HUES6 (cell line): ENCODE measurements at regions not wholly inside any gene's neighbourhood (a gene's known extent, or its start where the extent isn't known, plus 50 kb on each side); places are given as distances from the start of the nearest gene placed in this dataset.

ENCODE experiments used
- H3K27ac ChIP-seq: 2 replicates; pipeline ENCODE4 v1.7.0; 2013; ENCODE audit warnings: low read depth, mild to moderate bottlenecking, low read length, inconsistent platforms
- H3K27me3 ChIP-seq: 2 replicates; pipeline ENCODE4 v1.6.1; 2013; ENCODE audit warnings: low read length; ENCODE audit not compliant: control insufficient read depth, insufficient read depth
- H3K36me3 ChIP-seq: 2 replicates; pipeline ENCODE4 v1.6.1; 2013; ENCODE audit warnings: low read length; ENCODE audit not compliant: control insufficient read depth, insufficient read depth
- H3K4me1 ChIP-seq: 2 replicates; pipeline ENCODE4 v1.6.1; 2013; ENCODE audit warnings: low read length; ENCODE audit not compliant: control insufficient read depth, insufficient read depth
- H3K4me3 ChIP-seq: 2 replicates; pipeline ENCODE4 v1.5.1; 2013; ENCODE audit warnings: low read depth, low read length
- H3K9ac ChIP-seq: one replicate; pipeline ENCODE4 v1.6.1; 2013; ENCODE audit warnings: mild to moderate bottlenecking, low read length
- H3K9me3 ChIP-seq: 2 replicates; pipeline ENCODE4 v1.6.1; 2013; ENCODE audit warnings: low read depth, low read length; ENCODE audit not compliant: control insufficient read depth, insufficient read depth

DNA sequence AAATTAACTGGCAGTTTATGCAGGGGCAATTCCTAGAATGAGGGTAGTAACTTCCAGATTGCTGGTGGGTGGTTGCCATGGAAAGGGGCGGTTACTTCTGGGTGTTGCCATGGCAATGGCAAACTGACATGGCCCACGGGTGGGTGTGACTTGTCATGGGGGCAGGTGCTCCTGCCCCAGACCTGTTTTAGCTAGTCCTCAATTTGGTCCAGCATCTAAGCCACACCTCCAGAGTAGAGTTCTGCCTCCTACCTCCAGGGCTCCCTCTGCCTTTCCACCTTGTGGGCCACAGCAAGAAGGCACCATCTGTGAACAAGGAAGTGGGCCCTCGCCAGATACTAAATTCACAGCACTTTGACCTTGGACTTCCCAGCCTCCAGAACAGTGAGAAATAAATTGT, 148.7 kb downstream of the TFCP2L1 start:
- Histone ChIP-seq H3K27me3 (no peaks in the 10 kb centered on the region), H3K9me3 (peaks cover 10% of the 10 kb centered on the region; the same call in 1 of the 2 replicates), H3K4me3 (no peak overlapping the region), H3K4me1 (peaks cover 18% of the 10 kb centered on the region), H3K27ac (no peak overlapping the region), H3K9ac (no peak overlapping the region), H3K36me3 (no peaks in the 10 kb centered on the region)

DNA sequence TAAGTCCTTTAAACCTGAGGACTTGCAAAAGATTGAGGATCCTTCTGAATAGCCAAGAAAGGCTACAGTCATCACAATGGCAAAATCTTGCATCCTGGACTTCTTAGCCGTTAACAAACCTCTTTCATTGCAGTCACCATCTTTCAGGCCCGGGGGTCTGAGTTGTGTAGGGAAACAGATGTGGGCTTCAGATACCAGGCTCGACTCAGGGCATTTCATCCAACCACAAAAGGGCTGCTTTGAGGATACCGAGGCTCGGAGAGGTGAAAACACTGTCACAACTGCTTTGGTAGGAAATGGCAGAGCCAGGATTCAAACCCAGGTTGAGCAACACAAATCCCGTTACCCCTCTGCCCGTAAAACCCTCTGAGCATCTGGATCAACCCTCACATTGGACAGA, 147.4 kb downstream of the TFCP2L1 start:
- Histone ChIP-seq H3K4me1 (peaks cover 8% of the 10 kb centered on the region), H3K4me3 (no peak overlapping the region), H3K27ac (no peak overlapping the region), H3K9ac (no peak overlapping the region), H3K27me3 (no peaks in the 10 kb centered on the region), H3K9me3 (peaks cover 10% of the 10 kb centered on the region; the same call in 1 of the 2 replicates), H3K36me3 (no peaks in the 10 kb centered on the region)

DNA sequence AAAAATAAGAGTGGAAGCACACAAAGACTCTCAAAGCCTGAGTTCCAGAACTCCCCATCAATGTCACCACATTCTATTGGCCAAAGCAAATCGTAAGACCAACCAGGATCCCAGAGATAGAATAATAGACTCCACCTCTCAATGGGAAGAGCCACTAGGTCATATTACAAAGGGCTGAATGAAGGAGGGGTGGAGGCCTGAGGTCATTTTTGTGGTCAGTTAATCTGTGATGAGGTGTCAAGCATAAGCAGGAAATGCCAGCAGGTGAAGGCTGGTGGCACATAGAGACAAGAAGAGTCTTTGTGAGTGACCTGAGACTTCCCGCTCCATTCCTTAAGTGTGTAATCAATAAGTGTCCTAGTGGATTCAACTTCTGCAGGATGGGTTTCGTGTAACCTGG, 144.3 kb downstream of the TFCP2L1 start:
- Histone ChIP-seq H3K9me3 (peaks cover 10% of the 10 kb centered on the region; the same call in 1 of the 2 replicates), H3K4me1 (no peaks in the 10 kb centered on the region)

DNA sequence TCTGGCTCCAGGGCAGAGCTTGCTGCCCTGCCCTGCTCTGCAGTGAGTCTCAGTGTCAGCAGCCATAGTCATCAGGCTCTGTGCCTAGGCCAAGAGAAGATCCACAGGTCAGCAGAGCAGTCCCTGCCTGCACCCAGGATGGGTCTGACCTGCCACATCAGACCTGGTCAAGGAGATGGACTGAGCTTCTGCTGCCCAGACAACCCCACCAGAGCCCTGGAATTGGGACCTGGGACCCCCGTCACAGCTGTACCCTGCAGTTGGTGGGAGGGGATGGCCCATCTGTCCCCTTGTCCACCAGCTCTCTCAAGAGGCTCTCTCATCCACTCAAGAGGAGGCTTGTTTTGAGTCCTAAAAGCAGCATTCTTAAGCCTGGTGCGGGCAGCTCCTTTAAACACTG, 142.6 kb downstream of the TFCP2L1 start:
- Histone ChIP-seq H3K27me3 (no peaks in the 10 kb centered on the region), H3K36me3 (no peaks in the 10 kb centered on the region), H3K9me3 (peaks cover 10% of the 10 kb centered on the region; the same call in 1 of the 2 replicates), H3K9ac (no peak overlapping the region), H3K4me3 (no peak overlapping the region), H3K27ac (no peak overlapping the region), H3K4me1 (no peaks in the 10 kb centered on the region)

More for the DNA sequence above, 144.3 kb downstream of the TFCP2L1 start:
- Histone ChIP-seq H3K4me3 (no peak overlapping the region), H3K27ac (no peak overlapping the region), H3K27me3 (no peaks in the 10 kb centered on the region), H3K9ac (no peak overlapping the region), H3K36me3 (no peaks in the 10 kb centered on the region)

DNA sequence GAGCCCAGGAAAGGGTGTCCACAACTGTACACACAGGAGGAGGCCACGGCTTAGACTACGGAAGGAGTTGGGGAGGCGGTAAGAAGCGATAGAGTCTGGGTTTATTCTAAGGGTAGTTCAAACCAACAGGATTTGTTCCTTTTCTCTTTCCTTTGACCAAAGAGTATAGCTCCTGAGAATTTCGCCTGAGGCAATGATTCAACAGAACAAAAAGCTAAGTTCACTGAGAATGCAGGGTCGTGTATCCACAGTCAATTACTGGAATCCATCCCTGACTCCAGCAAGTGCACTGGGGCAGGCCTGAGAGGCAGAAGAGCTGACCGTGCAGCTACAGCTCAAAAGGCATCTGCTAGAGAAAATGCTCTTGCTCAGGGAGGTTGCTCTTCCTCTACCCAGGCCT, 140.9 kb downstream of the TFCP2L1 start:
- Histone ChIP-seq H3K36me3 (no peaks in the 10 kb centered on the region), H3K9me3 (peaks cover 10% of the 10 kb centered on the region; the same call in 1 of the 2 replicates), H3K27me3 (no peaks in the 10 kb centered on the region), H3K9ac (no peak overlapping the region), H3K27ac (no peak overlapping the region), H3K4me1 (no peaks in the 10 kb centered on the region), H3K4me3 (no peak overlapping the region)

DNA sequence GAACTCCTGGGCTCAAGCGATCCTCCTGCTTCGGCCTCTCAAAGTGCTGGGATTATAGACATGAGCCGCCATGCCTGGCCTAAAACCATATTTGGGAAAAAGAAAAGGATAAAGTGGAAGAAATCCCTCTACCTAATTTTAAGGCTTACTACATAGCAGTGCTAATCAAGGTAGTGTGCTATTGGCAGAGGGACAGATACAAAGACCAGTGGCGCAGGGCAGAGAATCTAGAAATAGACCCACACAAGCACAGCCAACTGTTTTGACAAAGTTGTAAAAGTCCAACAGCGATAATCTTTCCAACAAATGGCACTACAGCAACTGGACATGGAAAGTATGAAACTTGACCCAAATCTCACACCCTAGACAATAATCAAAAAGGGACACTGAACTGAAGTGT, 138.4 kb downstream of the TFCP2L1 start:
- Histone ChIP-seq H3K9ac (no peak overlapping the region), H3K9me3 (no peaks in the 10 kb centered on the region; the same call in 1 of the 2 replicates), H3K4me3 (no peak overlapping the region), H3K4me1 (no peaks in the 10 kb centered on the region), H3K27me3 (no peaks in the 10 kb centered on the region), H3K36me3 (no peaks in the 10 kb centered on the region), H3K27ac (no peak overlapping the region)

DNA sequence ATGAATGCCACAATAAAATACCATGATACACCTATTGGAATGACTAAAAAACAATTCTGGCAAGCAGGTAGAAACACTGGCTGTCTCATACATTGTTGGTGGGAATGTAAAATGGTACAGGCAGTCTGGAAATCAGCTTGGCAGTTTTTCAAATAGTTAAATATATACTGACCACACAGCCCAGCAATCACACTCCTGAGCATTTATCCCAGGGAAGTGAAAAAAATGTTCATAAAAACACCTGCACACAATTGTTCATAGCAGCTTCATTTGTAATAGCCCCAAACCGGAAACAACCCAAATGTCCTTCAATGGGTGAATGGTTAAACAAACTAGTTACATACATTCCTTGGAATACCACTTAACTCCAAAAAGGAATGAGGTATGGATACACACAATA, 137.2 kb downstream of the TFCP2L1 start:
- Histone ChIP-seq H3K4me1 (no peaks in the 10 kb centered on the region), H3K4me3 (no peak overlapping the region), H3K9me3 (no peaks in the 10 kb centered on the region; the same call in 1 of the 2 replicates), H3K27me3 (no peaks in the 10 kb centered on the region), H3K27ac (no peak overlapping the region), H3K36me3 (no peaks in the 10 kb centered on the region), H3K9ac (no peak overlapping the region)

DNA sequence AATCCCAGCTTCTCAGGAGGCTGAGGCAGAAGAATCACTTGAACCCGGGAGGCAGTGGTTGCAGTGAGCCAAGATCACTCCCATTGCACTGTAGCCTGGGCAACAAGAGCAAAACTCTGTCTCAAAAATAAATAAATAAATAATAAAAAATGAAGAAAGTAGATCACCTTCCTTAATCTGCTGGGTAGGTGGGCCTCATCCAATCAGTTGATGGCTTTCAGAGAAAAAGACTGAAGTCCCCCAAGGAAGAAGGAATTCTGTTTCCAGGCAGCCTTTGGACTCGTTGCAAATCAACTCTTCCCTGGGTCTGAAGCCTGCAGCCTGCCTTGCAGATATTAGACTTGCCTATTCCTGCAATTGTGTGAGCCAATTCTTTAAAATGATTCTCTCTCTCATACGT, 136.5 kb downstream of the TFCP2L1 start:
- H3K4me3 ChIP-seq = no peak overlapping the region
- H3K27ac ChIP-seq = no peak overlapping the region
- H3K36me3 ChIP-seq = no peaks in the 10 kb centered on the region
- H3K9me3 ChIP-seq = no peaks in the 10 kb centered on the region; the same call in 1 of the 2 replicates
- H3K4me1 ChIP-seq = no peaks in the 10 kb centered on the region
- H3K9ac ChIP-seq = no peak overlapping the region
- no peaks in the 10 kb centered on the region for H3K27me3 ChIP-seq

DNA sequence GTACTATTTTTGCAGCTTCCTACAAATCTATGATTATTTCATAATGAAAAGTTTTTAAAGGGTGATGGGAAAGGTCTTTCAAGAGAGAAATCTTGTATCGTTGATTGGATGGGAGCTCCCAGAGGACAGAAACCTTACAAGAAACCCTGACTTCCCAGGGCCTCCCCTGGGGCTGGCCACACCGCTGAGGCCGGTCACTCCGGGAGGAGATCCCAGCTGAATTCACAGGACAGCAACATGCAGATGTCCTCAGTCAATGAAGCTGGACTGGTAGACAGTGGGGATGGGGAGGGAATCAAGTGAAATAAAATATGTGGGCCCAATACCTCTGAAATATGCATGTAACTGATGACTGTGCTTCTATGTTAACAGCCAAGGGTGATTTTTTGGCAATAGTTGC, 135.6 kb downstream of the TFCP2L1 start:
- no peak overlapping the region for H3K4me3 ChIP-seq
- no peaks in the 10 kb centered on the region for H3K36me3 ChIP-seq
- no peak overlapping the region for H3K9ac ChIP-seq
- H3K4me1 ChIP-seq = no peaks in the 10 kb centered on the region
- H3K27ac ChIP-seq = no peak overlapping the region
- H3K27me3 ChIP-seq = no peaks in the 10 kb centered on the region
- no peaks in the 10 kb centered on the region; the same call in 1 of the 2 replicates for H3K9me3 ChIP-seq

DNA sequence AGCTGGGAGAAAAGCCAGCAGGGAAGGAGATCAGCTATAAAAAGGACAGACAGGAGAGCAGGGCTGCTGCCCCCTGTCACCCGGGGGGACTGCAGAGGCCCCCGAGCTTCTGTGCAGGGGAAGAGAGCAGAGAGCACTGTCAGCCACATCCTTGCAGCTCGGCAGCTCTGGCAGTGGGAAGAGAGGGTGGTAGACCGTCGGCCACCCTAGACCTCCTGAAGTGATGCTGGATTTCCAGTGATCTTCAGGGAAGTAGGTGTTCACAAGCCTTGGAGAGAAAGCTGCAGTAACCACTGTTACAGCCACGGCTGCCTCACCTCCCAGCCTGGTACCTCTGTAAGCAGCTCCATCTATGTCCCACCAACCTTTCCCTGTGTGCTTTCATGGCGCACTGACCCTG, 134.9 kb downstream of the TFCP2L1 start:
- H3K27me3 ChIP-seq = no peaks in the 10 kb centered on the region
- no peaks in the 10 kb centered on the region for H3K4me1 ChIP-seq
- no peak overlapping the region for H3K9ac ChIP-seq
- H3K36me3 ChIP-seq = no peaks in the 10 kb centered on the region
- no peak overlapping the region for H3K27ac ChIP-seq
- no peak overlapping the region for H3K4me3 ChIP-seq
- no peaks in the 10 kb centered on the region; the same call in 1 of the 2 replicates for H3K9me3 ChIP-seq

DNA sequence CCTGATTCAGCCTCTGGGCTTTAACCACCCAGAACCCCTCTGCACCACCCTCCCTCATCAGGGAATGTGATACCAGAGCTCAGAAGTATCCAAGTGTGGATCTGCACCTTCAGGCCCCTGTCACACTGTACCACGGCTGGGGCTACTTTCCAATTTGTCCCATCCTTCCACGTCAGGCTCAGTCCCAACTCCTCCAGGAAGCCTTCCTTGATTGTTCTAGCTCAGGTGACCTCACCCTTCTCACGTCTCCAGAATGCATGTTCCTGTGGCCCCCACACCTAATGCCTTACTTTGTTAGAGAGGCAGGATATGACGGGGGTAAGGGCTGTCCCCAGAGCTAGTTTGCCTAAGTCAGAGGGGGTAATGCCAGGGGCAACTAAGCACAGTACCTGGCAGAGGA, 134.3 kb downstream of the TFCP2L1 start:
- no peaks in the 10 kb centered on the region for H3K36me3 ChIP-seq
- no peaks in the 10 kb centered on the region for H3K27me3 ChIP-seq
- H3K4me1 ChIP-seq = no peaks in the 10 kb centered on the region
- H3K9ac ChIP-seq = no peak overlapping the region
- no peak overlapping the region for H3K4me3 ChIP-seq
- no peaks in the 10 kb centered on the region for H3K9me3 ChIP-seq
- no peak overlapping the region for H3K27ac ChIP-seq
